Body of pancreas (tissue), 4 donors: ENCODE measurements at regions not wholly inside any gene's neighbourhood (a gene's known extent, or its start where the extent isn't known, plus 50 kb on each side); places are given as distances from the start of the nearest gene placed in this dataset.

Source experiments
- ATAC-seq: fragments of 150-250 bp; one replicate; pipeline ENCODE4 v1.9.1; 2016
- DNase-seq, 4 donors: peaks; one replicate each; pipeline ENCODE4 v3.0.0-alpha.2; 2019
- H3K27ac ChIP-seq, 4 donors: fragments of 200-600 bp; sonication (generic); 1 replicate in 3 of 4; 2 replicates in 1 of 4; pipeline versions ENCODE4 v1.5.1 to v1.6.1; 2016 to 2019; ENCODE audit warnings: mild to moderate bottlenecking in 1 of 4, mixed read lengths in 1 of 4, moderate library complexity in 1 of 4
- H3K27me3 ChIP-seq, 2 donors: fragments of 200-600 bp; sonication (generic); one replicate each; pipeline ENCODE4 v1.6.0; 2016; ENCODE audit warnings: mild to moderate bottlenecking in 1 of 2
- H3K36me3 ChIP-seq, 2 donors: fragments of 200-600 bp; sonication (generic); replicated peaks in 1 of 2; 2 replicates each; pipeline ENCODE4 v1.5.1; 2016; ENCODE audit warnings: low read depth in 2 of 2; ENCODE audit not compliant: insufficient read depth in 1 of 2
- H3K4me1 ChIP-seq: fragments of 200-600 bp; sonication (generic); one replicate; pipeline ENCODE4 v1.6.0; 2016
- H3K4me3 ChIP-seq, 2 donors: fragments of 200-600 bp; sonication (generic); 1 replicate in 1 of 2; 2 replicates in 1 of 2; pipeline ENCODE4 v1.5.1; 2016 to 2019
- H3K9me3 ChIP-seq, 3 donors: fragments of 200-600 bp; sonication (generic); 1 replicate in 2 of 3; 2 replicates in 1 of 3; pipeline ENCODE4 v1.5.1; 2016
- POLR2A ChIP-seq, 3 donors: fragments of 450-650 bp; IDR thresholded peaks; one replicate each; pipeline ENCODE4 v1.6.1; 2016; ENCODE audit warnings: antibody characterized with exemption in 3 of 3, mild to moderate bottlenecking in 2 of 3
- WGBS, 2 donors: methylation state at CpG; one replicate each; pipeline ENCODE4 v1.1.5; 2017; 5-methylcytosine and 5-hydroxymethylcytosine counted together
- intact Hi-C: fragments of 100-400 bp; cut with DNase I; formaldehyde crosslinking; loops from one replicate; pipeline ENCODE4 v1.15.1; 2023
- TF ChIP-seq, protein P1 (sequence below), 7 experiments: fragments of 450-650 bp in 4 of 7; fragments of 200-600 bp in 3 of 7; sonication (generic) in 3 of 7; IDR thresholded peaks; one replicate each; pipeline ENCODE4 v1.5.1; 2016 to 2019; ENCODE audit warnings: antibody characterized with exemption in 7 of 7

- no peak overlapping the region for H3K27ac ChIP-seq
- no peak for DNase-seq
- no peak for ATAC-seq
These were observed 569.6 kb downstream of the ZNF674 start for GRCh38 chrX:45975633-45976032.

DNA sequence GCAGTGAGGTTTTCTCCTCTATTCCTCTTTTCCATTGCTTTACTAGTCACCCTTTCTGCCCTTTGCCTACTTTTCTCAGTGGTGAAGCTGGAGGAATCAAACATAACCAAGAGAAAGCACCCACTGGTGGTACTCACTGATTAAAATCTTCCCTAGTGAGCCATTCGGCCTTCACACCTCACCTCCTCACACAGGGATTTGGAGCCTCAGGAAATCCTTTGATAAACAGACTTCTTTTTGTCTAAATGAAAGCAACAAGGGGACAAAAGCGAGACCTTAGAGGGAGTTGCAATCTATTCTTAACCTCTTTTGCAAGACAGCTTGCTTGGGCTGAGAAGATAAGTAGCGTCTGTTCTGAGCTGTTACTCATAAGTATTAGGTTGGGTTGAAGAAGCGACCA is 572.6 kb downstream of the ZNF674 start:
- H3K4me3 ChIP-seq = no peak overlapping the region
- ATAC-seq (no peak), DNase-seq (no peak)
- H3K27ac ChIP-seq = no peak overlapping the region
- 68 to 83% methylated on average over 4 of the region's 4 CpGs for WGBS, 2 donors
- H3K36me3 ChIP-seq = no peaks in the 10 kb centered on the region
- no peaks in the 10 kb centered on the region for H3K9me3 ChIP-seq
- intact Hi-C loops = no loop called here
- TF ChIP-seq, protein P1, sequence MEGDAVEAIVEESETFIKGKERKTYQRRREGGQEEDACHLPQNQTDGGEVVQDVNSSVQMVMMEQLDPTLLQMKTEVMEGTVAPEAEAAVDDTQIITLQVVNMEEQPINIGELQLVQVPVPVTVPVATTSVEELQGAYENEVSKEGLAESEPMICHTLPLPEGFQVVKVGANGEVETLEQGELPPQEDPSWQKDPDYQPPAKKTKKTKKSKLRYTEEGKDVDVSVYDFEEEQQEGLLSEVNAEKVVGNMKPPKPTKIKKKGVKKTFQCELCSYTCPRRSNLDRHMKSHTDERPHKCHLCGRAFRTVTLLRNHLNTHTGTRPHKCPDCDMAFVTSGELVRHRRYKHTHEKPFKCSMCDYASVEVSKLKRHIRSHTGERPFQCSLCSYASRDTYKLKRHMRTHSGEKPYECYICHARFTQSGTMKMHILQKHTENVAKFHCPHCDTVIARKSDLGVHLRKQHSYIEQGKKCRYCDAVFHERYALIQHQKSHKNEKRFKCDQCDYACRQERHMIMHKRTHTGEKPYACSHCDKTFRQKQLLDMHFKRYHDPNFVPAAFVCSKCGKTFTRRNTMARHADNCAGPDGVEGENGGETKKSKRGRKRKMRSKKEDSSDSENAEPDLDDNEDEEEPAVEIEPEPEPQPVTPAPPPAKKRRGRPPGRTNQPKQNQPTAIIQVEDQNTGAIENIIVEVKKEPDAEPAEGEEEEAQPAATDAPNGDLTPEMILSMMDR (IDR thresholded peaks at IDR 0.05) = no peak
- no peak for TF ChIP-seq POLR2A (IDR thresholded peaks at IDR 0.05)
- no peaks in the 10 kb centered on the region for H3K27me3 ChIP-seq
- no peaks in the 10 kb centered on the region for H3K4me1 ChIP-seq

More at GRCh38 chrX:45975633-45976032, 569.6 kb downstream of the ZNF674 start:
- Histone ChIP-seq H3K27me3 (no peaks in the 10 kb centered on the region), H3K9me3 (no peaks in the 10 kb centered on the region), H3K4me3 (no peak overlapping the region), H3K36me3 (no peaks in the 10 kb centered on the region), H3K4me1 (no peaks in the 10 kb centered on the region)
- TF ChIP-seq POLR2A (IDR thresholded peaks at IDR 0.05) = no peak
- TF ChIP-seq, protein P1 (IDR thresholded peaks at IDR 0.05) = no peak
- intact Hi-C loops = no loop called here

DNA sequence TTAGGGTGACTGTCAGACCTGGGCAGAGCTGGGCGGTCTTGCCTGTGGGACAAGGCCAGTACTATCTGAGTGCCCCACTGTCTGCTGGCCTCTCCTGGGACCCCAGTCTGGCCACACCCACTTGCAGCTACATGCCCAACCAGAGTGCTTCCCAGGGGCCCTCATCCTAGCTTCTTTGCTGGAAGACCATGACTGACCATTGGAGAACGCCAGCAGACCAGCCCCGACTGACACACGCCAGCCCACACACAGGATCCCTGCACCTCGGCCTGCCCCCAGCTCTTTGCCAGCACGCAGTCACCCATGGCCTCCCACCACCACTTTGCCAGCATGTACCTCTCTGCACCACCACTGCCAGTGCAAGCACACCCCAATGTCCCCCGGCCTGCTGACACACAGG is 585.7 kb downstream of the ZNF674 start:
- Histone ChIP-seq H3K9me3 (no peaks in the 10 kb centered on the region), H3K27me3 (no peaks in the 10 kb centered on the region), H3K36me3 (no peaks in the 10 kb centered on the region), H3K27ac (no peak overlapping the region), H3K4me3 (no peak overlapping the region), H3K4me1 (no peaks in the 10 kb centered on the region)
- no peak for TF ChIP-seq POLR2A (IDR thresholded peaks at IDR 0.05)
- TF ChIP-seq, protein P1 (IDR thresholded peaks at IDR 0.05) = no peak
- DNase-seq = no peak
- no peak for ATAC-seq
- 75% methylated on average over 7 of the region's 7 CpGs; no CpG with 5 or more reads in 1 of the 2 donors for WGBS, 2 donors
- intact Hi-C loops = no loop called here

DNA sequence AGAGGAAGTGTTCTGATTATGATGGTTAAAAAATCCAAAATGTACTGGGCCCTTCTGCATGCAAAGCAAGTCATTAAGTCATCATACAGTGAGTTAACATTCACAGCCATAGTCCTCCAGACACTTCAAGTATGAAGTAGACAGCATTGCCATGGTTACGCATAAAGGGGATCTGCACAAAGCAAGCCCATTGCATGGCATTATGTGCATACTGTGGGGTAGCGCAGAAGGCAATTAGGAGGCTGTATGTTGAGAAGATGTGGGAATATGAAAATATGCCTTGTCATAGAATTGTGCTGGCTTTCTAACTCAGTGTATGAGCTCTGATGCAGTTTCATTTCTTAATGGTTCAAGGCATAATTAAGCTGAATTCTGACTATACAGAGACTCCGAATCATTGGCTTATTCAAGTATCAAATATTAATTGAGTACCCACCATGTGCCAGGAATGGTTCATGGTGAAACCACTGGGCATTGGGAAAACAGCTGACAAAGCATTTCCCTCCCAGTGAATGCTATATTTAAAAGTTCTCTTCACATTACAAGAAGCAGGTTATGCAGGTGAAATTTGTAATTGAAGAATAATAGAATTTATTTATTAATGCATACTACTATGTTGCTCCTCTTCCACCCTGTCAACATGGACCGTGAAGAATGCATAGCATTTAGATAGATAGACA is 588.9 kb downstream of the ZNF674 start:
- Histone ChIP-seq H3K4me1 (no peaks in the 10 kb centered on the region), H3K9me3 (no peaks in the 10 kb centered on the region), H3K4me3 (no peak overlapping the region), H3K27me3 (no peaks in the 10 kb centered on the region), H3K27ac (no peak overlapping the region), H3K36me3 (no peaks in the 10 kb centered on the region)
- 75 to 85% methylated on average over 4 of the region's 4 CpGs for WGBS, 2 donors
- ATAC-seq (no peak), DNase-seq (no peak)
- TF ChIP-seq, protein P1 (IDR thresholded peaks at IDR 0.05) = no peak
- no peak for TF ChIP-seq POLR2A (IDR thresholded peaks at IDR 0.05)
- intact Hi-C loops = no loop called here

- Histone ChIP-seq H3K27ac (no peak overlapping the region), H3K27me3 (no peaks in the 10 kb centered on the region), H3K4me1 (no peaks in the 10 kb centered on the region), H3K36me3 (no peaks in the 10 kb centered on the region), H3K4me3 (no peak overlapping the region), H3K9me3 (no peaks in the 10 kb centered on the region)
- TF ChIP-seq POLR2A (IDR thresholded peaks at IDR 0.05) = no peak
- TF ChIP-seq, protein P1 (IDR thresholded peaks at IDR 0.05) = no peak
- intact Hi-C loops = no loop called here
- 57 to 62% methylated on average over 1 of the region's 1 CpG for WGBS, 2 donors
- no peak for ATAC-seq
- no peak for DNase-seq
These were observed 589.6 kb downstream of the ZNF674 start for GRCh38 chrX:45955661-45956060.
